Left kidney (tissue), 1 donor: ENCODE measurements at regions not wholly inside any gene's neighbourhood (a gene's known extent, or its start where the extent isn't known, plus 50 kb on each side); places are given as distances from the start of the nearest gene placed in this dataset.
A peak's percentile ranks its signal among the peaks of the same experiment; 100 is the strongest.
"Not testable (repeated sequence)": the region's sequence is repeated elsewhere in the genome, so short reads cannot be mapped to it uniquely, and the experiment has no call there.

ENCODE experiments used
- DNase-seq: peaks from one replicate; pipeline ENCODE4 v3.0.0-alpha.2; 2013

- DNase-seq = no peak
These were observed 112.5 kb upstream of the PRSS1 start for GRCh38 chr7:142636751-142637150.

GRCh38 chr7:142636107-142636506 lies 113.2 kb upstream of the PRSS1 start:
- DNase-seq = not testable (repeated sequence)

GRCh38 chr7:142632271-142633134 lies 116.8 kb upstream of the PRSS1 start:
- peak; percentile 70 for DNase-seq

- no peak for DNase-seq
These were observed 119.5 kb upstream of the PRSS1 start for GRCh38 chr7:142629588-142630260.

GRCh38 chr7:142628945-142629344 lies 120.3 kb upstream of the PRSS1 start:
- DNase-seq = no peak

GRCh38 chr7:142627223-142627622 lies 122.0 kb upstream of the PRSS1 start:
- not testable (repeated sequence) for DNase-seq

GRCh38 chr7:142626420-142627035 lies 122.7 kb upstream of the PRSS1 start:
- peak; percentile 27 for DNase-seq

GRCh38 chr7:142625216-142625615 lies 124.1 kb upstream of the PRSS1 start:
- not testable (repeated sequence) for DNase-seq

- DNase-seq = no peak
These were observed 128.9 kb upstream of the PRSS1 start for GRCh38 chr7:142620402-142620801.

GRCh38 chr7:142618655-142619351 lies 130.5 kb upstream of the PRSS1 start:
- DNase-seq = no peak

GRCh38 chr7:142616842-142617241 lies 132.4 kb upstream of the PRSS1 start:
- no peak for DNase-seq

GRCh38 chr7:142616121-142616643 lies 133.1 kb upstream of the PRSS1 start:
- DNase-seq = no peak

- DNase-seq = no peak
These were observed 133.8 kb upstream of the PRSS1 start for GRCh38 chr7:142615508-142615907.

- DNase-seq = no peak
These were observed 135.2 kb upstream of the PRSS1 start for GRCh38 chr7:142614116-142614515.

- no peak for DNase-seq
These were observed 136.9 kb upstream of the PRSS1 start for GRCh38 chr7:142612237-142612881.

GRCh38 chr7:142611566-142612236 lies 137.6 kb upstream of the PRSS1 start:
- DNase-seq = no peak

GRCh38 chr7:142608630-142609428 lies 140.4 kb upstream of the PRSS1 start:
- DNase-seq = no peak

- no peak for DNase-seq
These were observed 141.9 kb upstream of the PRSS1 start for GRCh38 chr7:142607351-142607750.

GRCh38 chr7:142606081-142606480 lies 143.2 kb upstream of the PRSS1 start:
- DNase-seq = no peak

- no peak for DNase-seq
These were observed 144.6 kb upstream of the PRSS1 start for GRCh38 chr7:142604671-142605070.
